H1 (cell line): ENCODE measurements at regions not wholly inside any gene's neighbourhood (a gene's known extent, or its start where the extent isn't known, plus 50 kb on each side); places are given as distances from the start of the nearest gene placed in this dataset.

Experiments
- FOSL1 ChIP-seq: IDR thresholded peaks from 2 replicates; pipeline ENCODE4 v1.6.1; 2011; ENCODE audit warnings: mild to moderate bottlenecking, low read depth, low read length, moderate library complexity; ENCODE audit not compliant: insufficient read depth
- NANOG ChIP-seq: IDR thresholded peaks from 2 replicates; pipeline ENCODE4 v1.6.1; 2011; ENCODE audit warnings: low read length, low read depth, mild to moderate bottlenecking, inconsistent platforms; ENCODE audit not compliant: insufficient read depth, poor library complexity, severe bottlenecking

- TF ChIP-seq NANOG, result no peak
- no peak for TF ChIP-seq FOSL1
Observed at GRCh38 chr10:131430716-131431412, 119.3 kb upstream of the TCERG1L start (continued).
